ENCODE measurements at regions not wholly inside any gene's neighbourhood (a gene's known extent, or its start where the extent isn't known, plus 50 kb on each side); places are given as distances from the start of the nearest gene placed in this dataset.

DNA sequence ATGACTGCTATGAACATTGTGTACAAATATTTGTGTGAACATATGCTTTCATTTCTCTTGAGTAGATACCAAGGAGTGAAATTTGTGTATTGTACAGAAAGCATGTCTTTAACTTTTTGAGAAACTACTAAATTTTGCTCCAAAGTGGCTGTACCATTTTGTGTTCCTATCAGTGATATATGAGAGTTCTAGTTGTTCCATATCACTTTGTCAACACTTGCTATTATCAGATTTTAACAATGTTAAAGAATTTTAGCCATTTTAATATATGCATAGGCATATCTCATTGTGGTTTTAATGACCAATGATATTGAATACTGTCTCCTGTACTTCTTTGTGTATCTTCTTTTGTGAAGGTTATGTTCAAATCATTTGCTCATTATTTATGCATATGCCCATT lies 142.9 kb upstream of the NR3C1 start:
- TF ChIP-seq POLR2AphosphoS5 (IDR thresholded peaks at IDR 0.05; ENCODE audit: borderline replicate concordance, low read depth, low read length) (no peak), EZH2 (IDR thresholded peaks at IDR 0.05) (no peak)

All from SK-N-MC (cell line).